ENCODE measurements at regions not wholly inside any gene's neighbourhood (a gene's known extent, or its start where the extent isn't known, plus 50 kb on each side); places are given as distances from the start of the nearest gene placed in this dataset.

DNA sequence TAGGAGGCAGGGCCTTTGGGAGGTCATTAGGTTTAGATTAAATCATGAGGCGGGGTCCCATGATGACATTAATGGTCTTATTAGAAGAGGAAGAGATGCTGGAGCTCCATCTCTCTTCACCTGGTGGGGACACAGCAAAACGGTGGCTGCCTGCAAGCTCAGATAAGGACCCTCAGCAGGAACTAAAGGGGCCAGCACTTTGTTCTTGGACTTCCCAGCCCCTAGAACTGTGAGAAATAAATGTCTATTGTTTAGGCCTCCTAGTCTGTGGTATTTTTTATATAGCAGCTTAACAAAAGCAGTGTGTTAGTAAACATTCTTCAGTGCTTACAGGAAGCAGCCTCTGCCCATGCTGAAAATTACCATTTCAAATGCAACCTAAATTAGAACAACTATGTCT lies 157.6 kb downstream of the FOXA2 start:
- H3K4me3 ChIP-seq, result no peak overlapping the region
- H3K27me3 ChIP-seq, result peaks cover 30% of the 10 kb centered on the region
- H3K27ac ChIP-seq, result no peak overlapping the region
- H3K36me3 ChIP-seq, result no peaks in the 10 kb centered on the region
- H3K9me3 ChIP-seq, result peaks cover 0 to 6% (median 0%) of the 10 kb centered on the region in 3 donors
- no peaks in the 10 kb centered on the region for H3K4me1 ChIP-seq
- WGBS, 2 donors (ENCODE audit: low coverage in 1 of 2), result 87% methylated on average over 2 of the region's 2 CpGs; no CpG with 5 or more reads in 1 of the 2 donors
- TF ChIP-seq POLR2AphosphoS5 (IDR thresholded peaks at IDR 0.05), result no peak
- TF ChIP-seq POLR2A (IDR thresholded peaks at IDR 0.05), result no peak
- TF ChIP-seq EP300 (IDR thresholded peaks at IDR 0.05), result no peak
- TF ChIP-seq, protein P1, sequence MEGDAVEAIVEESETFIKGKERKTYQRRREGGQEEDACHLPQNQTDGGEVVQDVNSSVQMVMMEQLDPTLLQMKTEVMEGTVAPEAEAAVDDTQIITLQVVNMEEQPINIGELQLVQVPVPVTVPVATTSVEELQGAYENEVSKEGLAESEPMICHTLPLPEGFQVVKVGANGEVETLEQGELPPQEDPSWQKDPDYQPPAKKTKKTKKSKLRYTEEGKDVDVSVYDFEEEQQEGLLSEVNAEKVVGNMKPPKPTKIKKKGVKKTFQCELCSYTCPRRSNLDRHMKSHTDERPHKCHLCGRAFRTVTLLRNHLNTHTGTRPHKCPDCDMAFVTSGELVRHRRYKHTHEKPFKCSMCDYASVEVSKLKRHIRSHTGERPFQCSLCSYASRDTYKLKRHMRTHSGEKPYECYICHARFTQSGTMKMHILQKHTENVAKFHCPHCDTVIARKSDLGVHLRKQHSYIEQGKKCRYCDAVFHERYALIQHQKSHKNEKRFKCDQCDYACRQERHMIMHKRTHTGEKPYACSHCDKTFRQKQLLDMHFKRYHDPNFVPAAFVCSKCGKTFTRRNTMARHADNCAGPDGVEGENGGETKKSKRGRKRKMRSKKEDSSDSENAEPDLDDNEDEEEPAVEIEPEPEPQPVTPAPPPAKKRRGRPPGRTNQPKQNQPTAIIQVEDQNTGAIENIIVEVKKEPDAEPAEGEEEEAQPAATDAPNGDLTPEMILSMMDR (IDR thresholded peaks at IDR 0.05), result no peak
- no peak for ATAC-seq

DNA sequence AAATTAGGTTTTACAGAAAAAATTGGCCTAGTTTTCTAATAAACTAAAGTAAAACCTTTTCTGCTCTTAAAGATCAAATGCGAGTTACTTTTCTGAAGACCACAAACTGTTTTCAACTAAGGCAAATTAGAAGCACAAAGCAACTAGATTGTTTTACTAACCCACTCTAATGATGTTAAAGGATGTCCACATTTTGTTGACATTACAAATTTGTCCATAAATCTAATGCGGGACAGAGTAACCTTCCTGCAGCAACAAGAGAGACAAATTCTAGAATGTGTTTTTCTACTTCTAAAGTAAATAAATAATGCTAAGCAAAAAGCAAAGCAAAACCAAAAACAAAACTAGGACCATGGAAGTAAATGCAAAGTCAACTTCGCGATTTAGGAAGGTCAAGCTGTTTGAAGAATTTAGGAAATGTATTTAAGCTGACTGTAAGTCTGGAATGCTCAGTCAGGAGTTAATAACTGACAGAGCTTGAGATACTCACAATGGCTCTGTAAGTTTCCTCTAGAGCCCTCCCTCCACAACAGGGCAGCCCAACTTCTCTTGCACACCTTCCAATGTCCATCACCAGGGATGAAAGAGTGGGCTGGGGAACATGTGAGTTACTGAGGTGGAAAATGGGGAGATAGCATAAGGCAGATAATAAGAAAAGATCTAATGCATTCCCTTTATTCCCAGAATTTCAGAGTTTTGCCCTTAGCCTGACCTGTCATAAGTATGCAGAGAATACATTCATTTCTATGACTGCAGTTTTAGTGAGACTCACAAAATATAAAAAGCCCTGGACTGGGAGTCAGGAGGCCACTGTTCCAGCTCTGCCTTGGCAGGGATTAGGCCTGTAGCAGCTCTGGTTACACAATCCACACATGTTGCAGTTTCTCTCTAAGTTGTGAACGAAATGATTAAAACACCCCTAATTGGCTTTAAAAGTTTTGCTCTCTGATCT lies 158.8 kb downstream of the FOXA2 start:
- H3K4me1 ChIP-seq, result no peaks in the 10 kb centered on the region
- H3K27ac ChIP-seq, result no peak overlapping the region
- H3K9me3 ChIP-seq, result peaks cover 0 to 6% (median 0%) of the 10 kb centered on the region in 3 donors
- no peaks in the 10 kb centered on the region for H3K36me3 ChIP-seq
- no peak overlapping the region for H3K4me3 ChIP-seq
- 70 to 73% methylated on average over 5 of the region's 5 CpGs for WGBS, 2 donors (ENCODE audit: low coverage in 1 of 2)
- ATAC-seq, result no peak
- H3K27me3 ChIP-seq, result peaks cover 26% of the 10 kb centered on the region
- TF ChIP-seq POLR2AphosphoS5 (IDR thresholded peaks at IDR 0.05), result no peak
- TF ChIP-seq POLR2A (IDR thresholded peaks at IDR 0.05), result no peak
- TF ChIP-seq EP300 (IDR thresholded peaks at IDR 0.05), result no peak
- TF ChIP-seq, protein P1 (IDR thresholded peaks at IDR 0.05), result no peak

DNA sequence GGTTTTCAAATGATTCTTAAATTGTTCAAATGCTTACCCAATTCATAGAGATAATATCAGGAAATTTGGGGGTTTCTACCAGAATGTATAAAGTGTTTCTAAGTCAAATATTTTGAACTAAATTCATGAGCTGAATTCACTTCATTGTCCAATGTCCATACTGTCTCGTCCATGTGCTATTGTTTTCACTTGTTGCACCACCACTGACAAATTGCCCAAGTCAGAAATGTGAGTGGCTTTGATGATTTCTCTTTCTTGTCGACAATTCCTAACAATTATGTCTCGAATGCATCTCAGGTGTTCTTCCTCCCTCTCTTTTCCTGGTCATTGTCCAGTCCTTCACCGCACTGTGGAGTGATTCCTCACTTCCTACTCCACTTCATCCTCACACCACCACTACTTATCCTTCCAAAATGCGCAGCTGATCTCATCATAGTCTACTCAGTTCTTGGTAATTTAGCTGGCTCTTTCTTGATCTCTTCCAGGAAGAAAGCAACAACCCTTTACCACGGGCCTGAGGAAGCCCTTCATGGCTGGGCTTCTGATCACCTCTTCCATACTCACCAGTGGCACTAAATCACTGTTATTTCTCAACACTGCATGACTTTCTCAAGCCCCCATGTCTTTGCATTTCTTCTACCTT lies 161.1 kb downstream of the FOXA2 start:
- peaks cover 6% of the 10 kb centered on the region for H3K27me3 ChIP-seq
- no peak overlapping the region for H3K27ac ChIP-seq
- H3K4me3 ChIP-seq, result no peak overlapping the region
- TF ChIP-seq EP300 (IDR thresholded peaks at IDR 0.05) (no peak), POLR2AphosphoS5 (IDR thresholded peaks at IDR 0.05) (no peak), POLR2A (IDR thresholded peaks at IDR 0.05) (no peak)
- TF ChIP-seq, protein P1 (IDR thresholded peaks at IDR 0.05), result no peak
- no peaks in the 10 kb centered on the region for H3K36me3 ChIP-seq
- peaks cover 0 to 6% (median 0%) of the 10 kb centered on the region in 3 donors for H3K9me3 ChIP-seq
- 68 to 79% methylated on average over 4 to 6 of the region's 6 CpGs for WGBS, 2 donors (ENCODE audit: low coverage in 1 of 2)
- no peak for ATAC-seq
- H3K4me1 ChIP-seq, result no peaks in the 10 kb centered on the region

DNA sequence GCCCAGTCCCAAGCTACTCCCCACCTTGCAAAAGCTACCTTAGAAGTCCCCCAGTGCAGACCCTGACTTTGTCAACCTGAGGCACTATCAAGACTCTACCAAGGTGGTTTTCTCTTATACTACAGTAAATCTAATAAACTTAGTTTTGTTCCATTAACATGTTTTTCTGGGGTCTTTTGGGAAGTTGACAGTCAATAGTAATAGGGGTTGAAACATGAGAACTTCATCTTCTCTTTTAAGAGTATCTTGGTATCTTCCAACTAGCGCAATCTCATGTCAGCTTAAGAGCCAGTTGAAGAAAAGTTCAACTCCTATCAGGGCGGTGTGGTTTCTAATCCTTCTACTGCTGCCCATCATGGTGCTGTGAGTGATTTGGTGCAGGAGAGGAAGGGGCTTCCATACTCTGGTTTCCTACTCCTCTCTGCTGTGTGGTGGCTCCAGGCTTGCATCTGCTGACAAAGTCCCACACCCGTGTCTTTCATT lies 164.2 kb downstream of the FOXA2 start:
- H3K4me3 ChIP-seq, result no peak overlapping the region
- no peak for ATAC-seq
- peaks cover 5% of the 10 kb centered on the region for H3K27me3 ChIP-seq
- 70 to 84% methylated on average over 2 to 3 of the region's 3 CpGs for WGBS, 2 donors (ENCODE audit: low coverage in 1 of 2)
- H3K9me3 ChIP-seq, result no peaks in the 10 kb centered on the region
- H3K27ac ChIP-seq, result no peak overlapping the region
- TF ChIP-seq EP300 (IDR thresholded peaks at IDR 0.05) (no peak), POLR2AphosphoS5 (IDR thresholded peaks at IDR 0.05) (no peak), POLR2A (IDR thresholded peaks at IDR 0.05) (no peak)
- TF ChIP-seq, protein P1 (IDR thresholded peaks at IDR 0.05), result no peak
- H3K4me1 ChIP-seq, result no peaks in the 10 kb centered on the region
- no peaks in the 10 kb centered on the region for H3K36me3 ChIP-seq
